ENCODE measurements at regions not wholly inside any gene's neighbourhood (a gene's known extent, or its start where the extent isn't known, plus 50 kb on each side); places are given as distances from the start of the nearest gene placed in this dataset.
"Not testable (repeated sequence)": the region's sequence is repeated elsewhere in the genome, so short reads cannot be mapped to it uniquely, and the experiment has no call there.

- DNase-seq, result no peak
Observed at GRCh38 chr6:115216835-115217234, 843.9 kb downstream of the FRK start.

- no peak for DNase-seq
Observed at GRCh38 chr6:115214283-115214682, 846.4 kb downstream of the FRK start.

- DNase-seq, result no peak
Observed at GRCh38 chr6:115203381-115203780, 857.3 kb downstream of the FRK start.

GRCh38 chr6:115194981-115195638, 852.3 kb upstream of the HS3ST5 start:
- no peak for DNase-seq

- no peak for DNase-seq
Observed at GRCh38 chr6:115191989-115192388, 849.2 kb upstream of the HS3ST5 start.

GRCh38 chr6:115190534-115190933, 847.7 kb upstream of the HS3ST5 start:
- no peak for DNase-seq

- DNase-seq, result not testable (repeated sequence)
Observed at GRCh38 chr6:115175456-115175855, 832.6 kb upstream of the HS3ST5 start.

GRCh38 chr6:115165912-115166311, 823.1 kb upstream of the HS3ST5 start:
- not testable (repeated sequence) for DNase-seq

GRCh38 chr6:115159733-115160132, 816.9 kb upstream of the HS3ST5 start:
- no peak for DNase-seq

- DNase-seq, result no peak
Observed at GRCh38 chr6:115137910-115138309, 795.1 kb upstream of the HS3ST5 start.

GRCh38 chr6:115133790-115134189, 791.0 kb upstream of the HS3ST5 start:
- no peak for DNase-seq

GRCh38 chr6:115131709-115132490, 789.1 kb upstream of the HS3ST5 start:
- DNase-seq, result no peak

GRCh38 chr6:115121513-115121912, 778.7 kb upstream of the HS3ST5 start:
- DNase-seq, result not testable (repeated sequence)

GRCh38 chr6:115120391-115120790, 777.6 kb upstream of the HS3ST5 start:
- no peak for DNase-seq

GRCh38 chr6:115091461-115091860, 748.6 kb upstream of the HS3ST5 start:
- no peak for DNase-seq

GRCh38 chr6:115078555-115078954, 735.7 kb upstream of the HS3ST5 start:
- DNase-seq, result no peak

- no peak for DNase-seq
Observed at GRCh38 chr6:115071962-115072361, 729.1 kb upstream of the HS3ST5 start.

GRCh38 chr6:115067690-115068447, 725.0 kb upstream of the HS3ST5 start:
- no peak for DNase-seq

GRCh38 chr6:115064680-115065079, 721.9 kb upstream of the HS3ST5 start:
- DNase-seq, result no peak

GRCh38 chr6:115060581-115060980, 717.8 kb upstream of the HS3ST5 start:
- DNase-seq, result no peak

- DNase-seq, result no peak
Observed at GRCh38 chr6:115058414-115059211, 715.8 kb upstream of the HS3ST5 start.

- no peak for DNase-seq
Observed at GRCh38 chr6:115055579-115055978, 712.8 kb upstream of the HS3ST5 start.

GRCh38 chr6:115054242-115054641, 711.4 kb upstream of the HS3ST5 start:
- not testable (repeated sequence) for DNase-seq

All from CD4-positive, alpha-beta T cell treated with Interleukin-21 for 1 hour (primary cell).